Kidney epithelial cell (primary cell): ENCODE measurements at regions not wholly inside any gene's neighbourhood (a gene's known extent, or its start where the extent isn't known, plus 50 kb on each side); places are given as distances from the start of the nearest gene placed in this dataset.

Experiments used
- DNase-seq: peaks from one replicate; pipeline ENCODE4 v3.0.0-alpha.2; 2010; ENCODE audit warnings: low read depth
- H3K27me3 ChIP-seq: 2 replicates; pipeline ENCODE4 v1.6.0; 2011; ENCODE audit warnings: low read length; ENCODE audit not compliant: control insufficient read depth, insufficient read depth
- H3K36me3 ChIP-seq: 2 replicates; pipeline ENCODE4 v1.5.1; 2011; ENCODE audit warnings: low read length; ENCODE audit not compliant: control insufficient read depth, insufficient read depth
- H3K4me3 ChIP-seq: 2 replicates; pipeline ENCODE4 v1.5.1; 2011; ENCODE audit warnings: low read depth, mild to moderate bottlenecking, control low read depth, low read length
- CTCF ChIP-seq: IDR thresholded peaks from 2 replicates; pipeline ENCODE4 v1.5.1; 2011; ENCODE audit warnings: mild to moderate bottlenecking, moderate library complexity, low read length, control low read depth, inconsistent platforms; ENCODE audit not compliant: insufficient read depth, poor library complexity, severe bottlenecking

GRCh38 chr11:119533462-119533861, 110.5 kb upstream of the THY1 start:
- TF ChIP-seq CTCF, result no peak
- Histone ChIP-seq H3K27me3 (peaks cover 5% of the 10 kb centered on the region), H3K4me3 (no peak overlapping the region), H3K36me3 (no peaks in the 10 kb centered on the region)
- DNase-seq, result no peak

DNA sequence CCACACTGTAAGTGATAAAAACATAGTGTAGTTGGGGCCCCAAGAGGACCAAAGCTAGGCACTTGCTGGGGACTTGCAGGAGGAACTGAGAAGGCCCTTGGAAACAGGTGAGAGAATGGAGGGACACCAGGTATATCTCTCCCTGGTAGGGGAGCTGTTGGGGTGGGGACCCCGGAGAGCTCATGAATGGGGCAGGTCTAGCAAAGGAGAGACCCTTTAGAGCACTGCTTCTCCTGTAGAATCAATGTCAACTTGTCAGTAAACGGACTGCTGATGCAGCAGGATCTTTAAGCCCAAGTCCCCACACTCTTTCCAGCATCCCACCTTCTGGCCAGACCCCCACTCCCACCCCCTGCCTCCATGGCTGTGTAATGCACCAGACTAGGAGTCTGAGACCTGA, 109.6 kb upstream of the THY1 start:
- TF ChIP-seq CTCF, result no peak
- DNase-seq, result no peak
- peaks cover 6% of the 10 kb centered on the region for H3K27me3 ChIP-seq
- no peaks in the 10 kb centered on the region for H3K36me3 ChIP-seq
- H3K4me3 ChIP-seq, result no peak overlapping the region

- H3K4me3 ChIP-seq, result no peak overlapping the region
- no peak for TF ChIP-seq CTCF
- no peak for DNase-seq
- peaks cover 6% of the 10 kb centered on the region for H3K27me3 ChIP-seq
- no peaks in the 10 kb centered on the region for H3K36me3 ChIP-seq
Measured at GRCh38 chr11:119531623-119532022, 108.7 kb upstream of the THY1 start.

GRCh38 chr11:119531056-119531455, 108.1 kb upstream of the THY1 start:
- Histone ChIP-seq H3K4me3 (no peak overlapping the region), H3K27me3 (peaks cover 6% of the 10 kb centered on the region), H3K36me3 (no peaks in the 10 kb centered on the region)
- DNase-seq, result no peak
- no peak for TF ChIP-seq CTCF

- TF ChIP-seq CTCF, result no peak
- DNase-seq, result no peak
- no peaks in the 10 kb centered on the region for H3K36me3 ChIP-seq
- H3K4me3 ChIP-seq, result no peak overlapping the region
- peaks cover 6% of the 10 kb centered on the region for H3K27me3 ChIP-seq
Measured at GRCh38 chr11:119530509-119530908, 107.5 kb upstream of the THY1 start.

DNA sequence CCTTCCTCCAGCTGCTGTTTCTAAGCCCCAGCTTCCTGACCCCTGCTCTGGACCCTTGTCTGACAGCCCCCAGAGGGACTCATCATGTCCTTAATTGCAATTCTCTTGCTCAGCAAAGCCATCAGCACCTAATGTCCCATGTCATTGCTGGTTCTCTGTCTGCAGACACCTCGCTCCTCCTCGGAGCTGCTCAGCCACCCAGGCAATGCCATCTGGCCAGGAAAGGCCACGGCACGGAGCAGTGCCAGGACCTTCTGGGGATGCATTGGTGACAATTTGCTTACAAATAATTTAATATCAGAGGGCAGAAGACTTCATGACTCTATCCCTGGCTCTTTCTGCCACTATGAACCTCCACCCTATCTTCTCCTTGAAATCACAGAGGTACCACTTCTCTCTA, 107.0 kb upstream of the THY1 start:
- peaks cover 6% of the 10 kb centered on the region for H3K27me3 ChIP-seq
- no peak overlapping the region for H3K4me3 ChIP-seq
- no peak for DNase-seq
- no peaks in the 10 kb centered on the region for H3K36me3 ChIP-seq
- no peak for TF ChIP-seq CTCF
